22Rv1 (cell line): ENCODE measurements at regions not wholly inside any gene's neighbourhood (a gene's known extent, or its start where the extent isn't known, plus 50 kb on each side); places are given as distances from the start of the nearest gene placed in this dataset.
A peak's percentile ranks its signal among the peaks of the same experiment; 100 is the strongest.

Experiments used
- H3K27ac ChIP-seq: fragments of 450-650 bp; 2 replicates; pipeline ENCODE4 v1.5.1; 2017
- CTCF ChIP-seq: fragments of 450-650 bp; IDR thresholded peaks from 2 replicates; pipeline ENCODE4 v1.5.1; 2017; ENCODE audit warnings: mild to moderate bottlenecking
- ZFX ChIP-seq: fragments of 450-650 bp; IDR thresholded peaks from 2 replicates; pipeline ENCODE4 v1.6.1; 2017; ENCODE audit warnings: antibody characterized with exemption, borderline replicate concordance

- TF ChIP-seq ZFX (no peak), CTCF (no peak)
- no peak overlapping the region for H3K27ac ChIP-seq
These were observed 88.8 kb upstream of the PCDH18 start for GRCh38 chr4:137621056-137621455.

- TF ChIP-seq ZFX (no peak), CTCF (no peak)
- no peak overlapping the region for H3K27ac ChIP-seq
These were observed 82.2 kb upstream of the PCDH18 start for GRCh38 chr4:137614491-137614890.

GRCh38 chr4:137611998-137612700 lies 79.9 kb upstream of the PCDH18 start:
- no peak overlapping the region for H3K27ac ChIP-seq
- TF ChIP-seq ZFX (no peak), CTCF (no peak)

- TF ChIP-seq ZFX (no peak), CTCF (peak; percentile 45)
- H3K27ac ChIP-seq: no peak overlapping the region
These were observed 78.7 kb upstream of the PCDH18 start for GRCh38 chr4:137610960-137611359.

GRCh38 chr4:137609718-137610430 lies 77.6 kb upstream of the PCDH18 start:
- H3K27ac ChIP-seq: no peak overlapping the region
- TF ChIP-seq CTCF: no peak
- no peak for TF ChIP-seq ZFX

- TF ChIP-seq CTCF (no peak), ZFX (no peak)
- no peak overlapping the region for H3K27ac ChIP-seq
These were observed 75.8 kb upstream of the PCDH18 start for GRCh38 chr4:137608085-137608484.

GRCh38 chr4:137602436-137602835 lies 70.1 kb upstream of the PCDH18 start:
- no peak overlapping the region for H3K27ac ChIP-seq
- TF ChIP-seq CTCF (no peak), ZFX (no peak)
